Ectodermal cell (in vitro differentiated cells): ENCODE measurements at regions not wholly inside any gene's neighbourhood (a gene's known extent, or its start where the extent isn't known, plus 50 kb on each side); places are given as distances from the start of the nearest gene placed in this dataset.

Source experiments
- H3K27ac ChIP-seq: 2 replicates; pipeline ENCODE4 v1.7.0; 2013; ENCODE audit warnings: mild to moderate bottlenecking, low read depth, low read length; ENCODE audit not compliant: insufficient read depth, poor library complexity, severe bottlenecking
- H3K27me3 ChIP-seq: 2 replicates; pipeline ENCODE4 v1.7.0; 2013; ENCODE audit warnings: mild to moderate bottlenecking, low read length; ENCODE audit not compliant: insufficient read depth, control insufficient read depth, poor library complexity, severe bottlenecking
- H3K36me3 ChIP-seq: one replicate; pipeline ENCODE4 v1.7.0; 2013; ENCODE audit warnings: low read length; ENCODE audit not compliant: control insufficient read depth, insufficient read depth
- H3K4me1 ChIP-seq: one replicate; pipeline ENCODE4 v1.7.0; 2013; ENCODE audit warnings: low read length; ENCODE audit not compliant: control insufficient read depth, insufficient read depth
- H3K4me3 ChIP-seq: 2 replicates; pipeline ENCODE4 v1.7.0; 2013; ENCODE audit warnings: low read depth, low read length, control low read depth; ENCODE audit not compliant: insufficient read depth
- H3K9me3 ChIP-seq: 2 replicates; pipeline ENCODE4 v1.7.0; 2013; ENCODE audit warnings: mild to moderate bottlenecking, low read length, moderate library complexity; ENCODE audit not compliant: control insufficient read depth
- WGBS, 2 experiments: methylation state at CpG; one replicate each; pipeline ENCODE4 v1.1.7; 2013; ENCODE audit warnings: missing lambda C conversion rate in 2 of 2; 5-methylcytosine and 5-hydroxymethylcytosine counted together

- no peaks in the 10 kb centered on the region for H3K4me1 ChIP-seq
- no peak overlapping the region for H3K4me3 ChIP-seq
- no peak overlapping the region for H3K27ac ChIP-seq
- H3K27me3 ChIP-seq = no peaks in the 10 kb centered on the region
- H3K36me3 ChIP-seq = no peaks in the 10 kb centered on the region
- 77 to 96% methylated on average over 1 of the region's 1 CpG for WGBS, 2 experiments
- H3K9me3 ChIP-seq = no peaks in the 10 kb centered on the region
These were observed 384.5 kb upstream of the C1orf87 start for GRCh38 chr1:60458111-60458510.

GRCh38 chr1:60449876-60450275 is 376.3 kb upstream of the C1orf87 start:
- WGBS, 2 experiments = 71 to 83% methylated on average over 1 of the region's 1 CpG
- peaks cover 2% of the 10 kb centered on the region for H3K9me3 ChIP-seq
- H3K36me3 ChIP-seq = no peaks in the 10 kb centered on the region
- H3K4me1 ChIP-seq = no peaks in the 10 kb centered on the region
- no peak overlapping the region for H3K4me3 ChIP-seq
- H3K27ac ChIP-seq = no peak overlapping the region
- H3K27me3 ChIP-seq = no peaks in the 10 kb centered on the region

- peaks cover 2% of the 10 kb centered on the region for H3K9me3 ChIP-seq
- no peaks in the 10 kb centered on the region for H3K27me3 ChIP-seq
- no peaks in the 10 kb centered on the region for H3K36me3 ChIP-seq
- no peaks in the 10 kb centered on the region for H3K4me1 ChIP-seq
- 79 to 86% methylated on average over 1 of the region's 1 CpG for WGBS, 2 experiments
- H3K27ac ChIP-seq = no peak overlapping the region
- H3K4me3 ChIP-seq = no peak overlapping the region
These were observed 375.3 kb upstream of the C1orf87 start for GRCh38 chr1:60448850-60449249.

GRCh38 chr1:60444680-60445079 is 371.1 kb upstream of the C1orf87 start:
- H3K27me3 ChIP-seq = no peaks in the 10 kb centered on the region
- WGBS, 2 experiments = 100% methylated on average over 1 of the region's 1 CpG
- H3K4me1 ChIP-seq = no peaks in the 10 kb centered on the region
- H3K27ac ChIP-seq = no peak overlapping the region
- H3K9me3 ChIP-seq = peaks cover 2% of the 10 kb centered on the region
- no peak overlapping the region for H3K4me3 ChIP-seq
- H3K36me3 ChIP-seq = no peaks in the 10 kb centered on the region

DNA sequence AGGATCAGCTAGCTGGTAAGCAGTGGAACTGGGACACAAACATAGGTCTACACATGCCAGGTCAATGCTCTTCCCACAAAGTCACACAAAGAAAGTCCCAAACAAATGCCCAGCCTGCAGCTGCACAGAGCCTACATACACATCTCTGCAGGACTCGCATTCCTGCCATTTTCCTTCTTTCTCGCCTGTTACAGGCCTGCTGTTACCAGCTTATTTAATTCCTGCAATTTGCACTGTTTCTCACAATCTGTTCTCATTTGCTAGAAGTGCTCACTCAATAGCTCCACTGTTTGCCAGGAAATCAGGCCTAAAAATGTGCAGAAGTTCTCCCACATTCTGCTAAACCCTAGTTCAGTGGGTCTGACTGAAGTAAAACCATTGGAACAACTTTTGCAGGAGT is 362.6 kb upstream of the C1orf87 start:
- Histone ChIP-seq H3K4me1 (no peaks in the 10 kb centered on the region), H3K9me3 (no peaks in the 10 kb centered on the region), H3K4me3 (no peak overlapping the region), H3K36me3 (no peaks in the 10 kb centered on the region), H3K27ac (peak overlapping the region; percentile 75), H3K27me3 (no peaks in the 10 kb centered on the region)
- WGBS, 2 experiments = 52 to 56% methylated on average over 2 of the region's 2 CpGs

GRCh38 chr1:60431593-60431992 is 358.0 kb upstream of the C1orf87 start:
- Histone ChIP-seq H3K36me3 (no peaks in the 10 kb centered on the region), H3K4me3 (no peak overlapping the region), H3K27ac (no peak overlapping the region), H3K9me3 (no peaks in the 10 kb centered on the region), H3K27me3 (no peaks in the 10 kb centered on the region), H3K4me1 (no peaks in the 10 kb centered on the region)
- 93 to 94% methylated on average over 2 of the region's 2 CpGs for WGBS, 2 experiments

DNA sequence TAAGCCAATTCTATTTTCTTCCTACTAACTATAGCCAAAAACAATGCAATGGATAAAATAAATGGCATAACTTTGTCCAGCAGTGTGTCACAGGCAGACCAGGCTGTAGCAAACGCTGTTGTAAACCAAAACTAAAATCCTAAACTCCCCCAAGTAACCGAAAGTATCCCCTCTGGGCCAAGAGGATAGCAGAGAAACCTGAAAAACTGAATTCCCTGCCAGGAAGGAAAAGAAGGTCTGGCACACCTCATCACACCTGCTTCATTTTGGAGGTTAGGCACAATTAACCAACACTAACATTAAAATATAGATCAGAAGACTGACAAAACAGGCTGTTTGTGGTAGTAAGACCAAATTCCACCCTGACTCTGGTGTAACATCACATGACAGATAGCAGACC is 356.8 kb upstream of the C1orf87 start:
- WGBS, 2 experiments = 90 to 97% methylated on average over 2 of the region's 2 CpGs
- Histone ChIP-seq H3K36me3 (no peaks in the 10 kb centered on the region), H3K27me3 (no peaks in the 10 kb centered on the region), H3K27ac (no peak overlapping the region), H3K4me3 (no peak overlapping the region), H3K9me3 (no peaks in the 10 kb centered on the region), H3K4me1 (no peaks in the 10 kb centered on the region)

DNA sequence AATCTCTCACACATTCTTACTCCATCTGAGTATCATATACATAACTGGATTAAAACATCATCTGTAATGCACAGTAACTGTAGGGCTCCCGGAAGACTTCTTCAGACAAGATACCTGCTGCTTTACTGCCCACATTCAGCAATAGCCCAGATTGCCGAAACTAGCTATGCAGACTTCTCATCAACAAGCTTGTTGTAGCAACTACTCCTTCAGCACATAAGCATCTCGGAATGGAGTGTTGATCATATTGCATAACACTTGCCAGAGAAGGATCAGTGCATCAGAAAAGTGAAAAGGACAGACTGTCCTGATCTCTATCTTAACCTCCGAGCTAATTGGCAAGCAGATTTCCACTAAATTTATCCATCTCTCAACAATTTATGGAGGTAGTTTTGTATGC is 354.6 kb upstream of the C1orf87 start:
- no peak overlapping the region for H3K4me3 ChIP-seq
- no peaks in the 10 kb centered on the region for H3K36me3 ChIP-seq
- no peak overlapping the region for H3K27ac ChIP-seq
- 86 to 96% methylated on average over 3 to 4 of the region's 4 CpGs for WGBS, 2 experiments
- H3K4me1 ChIP-seq = no peaks in the 10 kb centered on the region
- no peaks in the 10 kb centered on the region for H3K9me3 ChIP-seq
- H3K27me3 ChIP-seq = no peaks in the 10 kb centered on the region

GRCh38 chr1:60427701-60428100 is 354.1 kb upstream of the C1orf87 start:
- Histone ChIP-seq H3K36me3 (no peaks in the 10 kb centered on the region), H3K27ac (no peak overlapping the region), H3K4me1 (no peaks in the 10 kb centered on the region), H3K27me3 (no peaks in the 10 kb centered on the region), H3K9me3 (no peaks in the 10 kb centered on the region), H3K4me3 (no peak overlapping the region)
- 83 to 100% methylated on average over 2 of the region's 2 CpGs for WGBS, 2 experiments

GRCh38 chr1:60427194-60427593 is 353.6 kb upstream of the C1orf87 start:
- Histone ChIP-seq H3K4me1 (no peaks in the 10 kb centered on the region), H3K36me3 (no peaks in the 10 kb centered on the region), H3K27ac (no peak overlapping the region), H3K4me3 (no peak overlapping the region), H3K9me3 (no peaks in the 10 kb centered on the region), H3K27me3 (no peaks in the 10 kb centered on the region)
- WGBS, 2 experiments = 91 to 93% methylated on average over 4 of the region's 4 CpGs

DNA sequence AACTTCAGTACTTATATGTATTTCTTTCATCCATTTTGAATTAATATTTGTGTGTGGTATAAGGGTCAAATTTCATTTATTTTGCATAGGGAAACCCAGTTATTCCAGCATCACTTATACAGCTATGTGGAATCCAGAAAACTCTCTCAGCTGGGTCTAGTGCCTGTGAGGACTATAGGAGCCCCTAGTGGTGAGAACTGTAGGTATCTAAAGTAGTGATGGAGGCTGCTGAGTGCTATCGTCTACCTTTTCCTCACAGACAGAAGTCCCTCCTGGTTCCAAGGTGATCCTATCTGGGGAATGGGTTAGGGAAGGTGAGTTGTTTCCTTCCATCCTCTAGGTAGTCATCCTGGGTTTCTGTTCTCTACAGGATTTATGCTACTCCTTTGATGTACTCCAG is 352.0 kb upstream of the C1orf87 start:
- Histone ChIP-seq H3K9me3 (no peaks in the 10 kb centered on the region), H3K27ac (no peak overlapping the region), H3K36me3 (no peaks in the 10 kb centered on the region), H3K27me3 (no peaks in the 10 kb centered on the region), H3K4me1 (no peaks in the 10 kb centered on the region), H3K4me3 (no peak overlapping the region)
- 50 to 93% methylated on average over 1 of the region's 1 CpG for WGBS, 2 experiments
